Stimulated activated CD8-positive, alpha-beta memory T cell treated with anti-CD3 and anti-CD28 coated beads, Interleukin-2, amount 100 ng/mL, for 48 hours (primary cell): ENCODE measurements at regions not wholly inside any gene's neighbourhood (a gene's known extent, or its start where the extent isn't known, plus 50 kb on each side); places are given as distances from the start of the nearest gene placed in this dataset.
"Not testable (repeated sequence)": the region's sequence is repeated elsewhere in the genome, so short reads cannot be mapped to it uniquely, and the experiment has no call there.

Source experiments
- DNase-seq, 2 donors: peaks; one replicate each; pipeline ENCODE4 v3.0.0-alpha.2; 2020; ENCODE audit warnings: low read depth in 2 of 2

DNA sequence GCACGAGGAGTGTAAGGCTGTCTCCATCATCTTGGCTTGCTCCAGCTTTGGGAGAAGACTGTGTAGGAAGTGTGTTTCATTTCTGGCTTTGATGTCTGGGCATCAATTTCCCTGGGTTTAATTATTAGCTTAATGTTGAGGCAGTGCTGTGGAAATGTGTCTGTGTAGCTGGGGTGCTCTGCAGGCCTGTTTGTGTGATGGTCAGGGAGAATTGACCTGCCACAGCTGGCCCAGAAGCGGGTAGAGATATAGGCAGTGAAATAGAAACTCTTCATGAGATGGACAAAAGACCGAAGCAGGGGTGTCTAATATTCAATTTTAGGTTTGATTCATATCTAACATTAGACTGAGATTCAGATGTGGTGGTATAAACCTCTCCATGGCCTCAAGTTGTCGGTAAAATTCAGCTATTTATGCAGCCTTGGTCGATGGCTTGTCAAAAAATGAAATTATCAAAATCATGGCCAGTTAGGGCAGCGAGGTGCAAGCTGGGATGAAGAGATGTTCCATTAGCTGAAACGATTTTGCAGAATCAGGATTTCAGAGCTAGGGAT, 95.3 kb upstream of the SNX9 start:
- no peak for DNase-seq

DNA sequence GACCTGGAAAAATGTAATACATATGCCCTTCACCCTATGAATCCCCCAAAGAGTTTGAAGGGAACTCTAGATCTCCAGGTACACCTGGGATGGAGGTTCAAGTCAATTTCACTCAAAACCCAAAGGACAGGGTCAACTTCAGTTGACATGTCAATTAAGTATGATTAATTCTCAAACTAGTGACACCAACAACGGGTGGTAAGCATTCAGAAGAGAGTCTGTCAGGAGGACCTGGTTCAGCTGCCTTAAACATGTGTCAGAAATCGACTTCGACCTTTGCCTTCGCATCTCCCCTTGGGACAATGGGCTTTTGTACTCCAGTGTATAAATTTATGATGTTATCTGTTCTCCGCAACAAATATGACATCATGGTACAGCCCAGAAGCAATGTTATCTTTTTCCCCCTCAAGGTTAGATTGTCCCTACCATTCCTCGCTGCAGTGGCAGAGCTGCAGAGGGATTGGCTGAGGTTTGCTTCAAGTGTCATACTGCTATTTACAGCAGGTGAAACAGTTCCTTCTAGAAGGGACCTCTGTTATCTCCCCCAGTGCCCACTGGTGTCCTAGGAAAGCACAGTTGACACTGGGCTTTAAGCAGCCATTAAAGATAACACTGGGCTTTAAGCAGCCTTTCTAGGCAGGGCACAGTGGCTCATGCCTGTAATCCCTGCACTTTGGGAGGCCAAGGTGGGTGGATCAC, 94.7 kb upstream of the SNX9 start:
- DNase-seq = no peak

DNA sequence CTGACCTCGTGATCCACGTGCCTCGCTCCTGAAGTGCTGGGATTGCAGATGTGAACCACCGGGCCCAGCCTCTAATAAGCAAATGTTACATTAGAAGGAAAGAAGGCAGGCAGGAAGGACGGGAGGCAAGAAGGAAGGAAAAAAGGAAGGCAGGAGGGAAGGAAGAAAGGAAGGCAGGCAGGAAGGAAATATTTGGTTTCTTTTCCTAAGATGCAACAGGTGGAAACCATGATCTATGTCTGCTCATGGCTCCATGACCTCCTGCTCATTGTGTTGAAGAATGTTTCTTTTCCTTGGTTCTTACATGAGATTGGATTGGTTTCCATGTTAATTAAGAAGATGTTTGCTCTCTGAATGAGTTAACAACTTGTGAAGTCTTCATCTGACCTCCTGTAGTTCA, 91.8 kb upstream of the SNX9 start:
- DNase-seq = no peak

DNA sequence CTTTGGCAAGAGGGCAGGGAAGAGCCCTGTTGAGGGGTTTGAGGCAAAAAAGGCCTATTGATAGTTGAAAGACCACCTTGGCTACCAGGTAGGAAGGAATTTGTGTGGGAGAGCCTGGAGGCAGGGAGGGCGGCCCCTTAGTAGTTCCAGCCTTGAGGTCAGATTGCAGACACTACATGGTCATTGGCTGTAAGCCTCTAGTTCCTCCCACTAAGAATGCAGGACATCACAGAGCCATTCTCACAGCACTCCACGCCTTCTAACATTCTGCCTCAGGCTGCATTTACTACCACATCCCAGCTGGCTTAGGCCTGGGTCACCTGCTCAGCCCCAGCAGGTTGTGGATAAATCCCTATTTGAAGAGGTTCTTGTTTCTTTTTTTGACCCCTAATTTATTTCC, 91.0 kb upstream of the SNX9 start:
- DNase-seq = no peak

DNA sequence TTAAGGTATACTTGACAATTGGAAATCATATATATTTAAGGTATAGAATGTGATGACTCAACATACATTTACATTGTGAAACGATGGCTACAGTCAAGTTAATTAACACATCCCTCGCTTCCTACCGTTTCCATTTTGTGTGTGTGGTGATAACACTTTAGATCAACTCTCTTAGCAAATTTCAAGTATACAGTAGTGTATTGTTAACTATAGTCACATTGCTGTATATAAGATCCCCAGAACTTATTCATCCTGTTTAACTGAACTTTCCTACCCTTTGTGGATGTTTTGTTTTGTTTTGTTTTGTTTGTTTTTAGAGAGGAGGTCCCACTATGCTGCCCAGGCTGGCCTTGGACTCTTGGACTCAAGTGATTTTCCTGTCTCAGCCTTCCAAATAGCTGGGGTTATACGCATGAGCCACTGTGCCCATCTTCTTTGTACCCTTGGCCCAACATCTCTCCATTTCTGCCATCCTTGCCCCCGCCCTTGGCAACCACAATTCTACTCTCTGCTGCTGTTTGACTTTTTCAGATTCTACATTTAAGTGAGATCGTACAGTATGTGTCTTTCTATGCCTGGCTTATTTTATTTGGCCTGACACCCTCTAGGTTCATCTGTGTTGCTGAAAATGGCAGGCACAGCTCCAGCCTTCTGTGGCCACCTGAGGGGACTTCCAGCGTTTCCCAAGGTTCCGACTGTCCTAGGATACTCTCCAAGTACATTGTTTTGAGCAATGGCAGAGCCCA, 90.5 kb upstream of the SNX9 start:
- no peak for DNase-seq

DNA sequence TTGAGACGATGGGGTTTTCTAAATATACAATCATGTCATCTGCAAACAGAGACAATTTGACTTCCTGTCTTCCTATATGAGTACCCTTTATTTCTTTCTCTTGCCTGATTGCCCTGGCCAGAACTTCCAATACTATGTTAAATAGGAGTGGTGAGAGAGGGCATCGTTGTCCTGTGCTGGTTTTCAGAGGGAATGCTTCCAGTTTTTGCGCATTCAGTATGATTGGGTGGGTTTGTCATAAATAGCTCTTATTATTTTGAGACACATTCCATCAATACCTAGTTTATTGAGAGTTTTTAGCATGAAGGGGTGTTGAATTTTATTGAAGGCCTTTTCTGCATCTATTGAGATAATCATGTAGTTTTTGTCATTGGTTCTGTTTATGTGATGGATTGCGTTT, 86.5 kb upstream of the SNX9 start:
- not testable (repeated sequence) for DNase-seq

DNA sequence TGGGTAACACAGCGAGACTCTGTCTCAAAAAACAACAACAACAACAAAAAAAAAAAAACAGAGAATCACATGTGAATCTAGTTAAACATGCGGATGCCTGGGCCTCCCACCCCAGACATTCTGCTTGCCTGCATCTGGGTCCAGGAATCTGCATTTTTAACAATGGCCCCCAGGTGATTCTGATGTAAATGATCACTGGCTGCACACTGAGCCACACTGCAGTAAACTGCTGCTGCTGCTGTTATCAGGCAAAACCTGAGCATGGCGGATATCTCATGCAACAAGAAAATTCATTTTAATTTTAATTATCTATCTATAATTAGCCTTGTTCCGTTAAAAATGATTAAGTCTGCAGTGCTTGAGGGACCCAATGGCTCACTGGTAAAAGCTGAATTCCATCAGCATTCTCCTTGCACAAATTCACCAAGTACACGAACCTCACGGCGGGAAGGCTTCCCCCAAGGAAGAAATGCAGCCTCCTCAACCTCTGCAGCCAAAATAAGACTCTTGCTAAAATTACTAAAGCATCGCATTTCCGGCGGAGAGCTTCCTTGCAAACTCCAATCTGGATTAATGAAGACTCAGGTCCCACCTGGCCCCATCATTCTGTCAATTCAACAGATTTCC, 81.6 kb upstream of the SNX9 start:
- no peak for DNase-seq

DNA sequence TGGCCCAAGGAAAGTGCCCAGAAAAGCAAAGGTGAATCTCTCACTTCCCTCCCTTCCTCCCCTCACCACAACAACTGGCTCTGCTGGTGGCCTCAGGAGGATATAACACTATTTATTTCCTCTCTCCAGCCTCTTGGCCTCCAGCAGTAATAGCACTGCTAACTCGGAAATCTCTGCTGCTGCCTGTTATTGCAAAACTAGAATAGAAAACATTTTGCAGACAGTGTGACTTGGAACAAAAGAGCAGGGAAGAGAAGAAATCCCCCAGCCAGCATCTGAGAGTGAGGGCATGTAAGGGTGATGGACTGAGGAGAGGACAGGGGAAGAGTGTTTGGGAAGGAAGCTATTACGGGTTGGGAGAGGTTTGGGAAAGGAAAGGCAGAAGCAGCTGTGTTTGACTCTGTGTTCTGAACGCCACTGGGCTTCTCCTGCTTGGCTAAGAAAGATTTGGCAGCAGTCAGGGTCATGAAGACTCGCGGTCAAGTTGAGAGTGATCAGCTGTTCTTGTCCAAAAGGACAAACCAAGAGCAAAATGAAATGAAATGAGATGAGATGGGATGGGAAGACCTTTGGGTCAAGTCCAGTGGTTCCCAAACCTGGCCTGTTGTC, 81.0 kb upstream of the SNX9 start:
- no peak for DNase-seq

DNA sequence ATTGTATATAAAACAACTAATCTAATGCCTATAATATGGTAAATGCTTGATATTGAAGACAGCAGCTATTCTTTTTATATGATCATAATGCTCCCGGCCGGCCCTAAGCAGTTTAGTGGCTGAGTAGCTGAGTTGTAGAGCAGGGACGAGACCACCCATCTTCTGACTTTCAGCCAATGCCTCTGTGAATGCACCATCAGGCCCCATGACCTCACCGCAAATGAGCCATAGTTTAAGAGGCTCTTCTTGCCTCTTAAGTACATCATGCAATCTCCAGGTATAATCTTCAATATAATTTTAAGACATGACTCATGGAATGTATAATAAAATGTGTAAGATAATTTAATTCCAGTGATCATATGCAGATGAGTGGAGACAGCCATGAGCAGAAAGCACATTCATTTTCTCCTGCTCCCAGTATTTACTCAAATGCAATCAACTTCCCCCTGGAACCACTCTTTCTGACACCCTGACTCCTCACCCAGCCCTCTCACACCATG, 78.9 kb upstream of the SNX9 start:
- no peak for DNase-seq

DNA sequence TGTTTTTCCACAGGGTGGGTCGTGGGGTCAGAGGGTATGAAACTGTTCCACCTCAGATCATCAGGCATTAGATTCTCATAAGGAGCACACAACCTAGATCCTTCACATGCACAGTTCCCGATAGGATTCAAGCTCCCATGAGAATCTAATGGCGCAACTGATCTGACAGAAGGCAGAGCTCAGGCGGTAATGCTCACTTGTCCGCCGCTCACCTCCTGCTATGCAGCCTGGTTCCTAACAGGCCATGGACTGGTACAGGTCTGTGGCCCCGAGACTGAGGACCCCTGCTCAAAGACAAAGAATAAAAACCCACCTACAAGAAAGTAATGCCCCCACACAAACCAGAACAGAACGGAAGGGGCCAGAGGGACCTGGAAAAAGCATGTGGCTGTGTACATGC, 76.1 kb upstream of the SNX9 start:
- no peak for DNase-seq

DNA sequence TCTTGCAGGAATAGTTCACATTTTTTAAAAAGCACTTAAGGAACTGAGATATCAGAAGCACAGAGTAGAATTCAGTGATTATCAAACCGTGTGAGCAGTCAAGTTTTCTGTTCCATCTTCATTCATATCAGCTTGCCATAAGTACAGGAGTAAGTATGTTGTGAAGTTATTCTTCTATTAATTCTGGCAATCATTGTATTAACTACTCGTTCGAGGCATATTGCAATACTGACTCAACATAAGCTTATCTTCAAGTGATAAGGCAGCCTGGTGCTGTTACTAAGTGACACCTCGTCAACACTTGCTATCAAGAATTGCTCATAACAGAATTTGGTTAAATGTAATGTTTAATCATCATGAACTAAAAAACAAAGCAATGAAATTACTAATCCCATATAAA, 75.7 kb upstream of the SNX9 start:
- DNase-seq = no peak

DNA sequence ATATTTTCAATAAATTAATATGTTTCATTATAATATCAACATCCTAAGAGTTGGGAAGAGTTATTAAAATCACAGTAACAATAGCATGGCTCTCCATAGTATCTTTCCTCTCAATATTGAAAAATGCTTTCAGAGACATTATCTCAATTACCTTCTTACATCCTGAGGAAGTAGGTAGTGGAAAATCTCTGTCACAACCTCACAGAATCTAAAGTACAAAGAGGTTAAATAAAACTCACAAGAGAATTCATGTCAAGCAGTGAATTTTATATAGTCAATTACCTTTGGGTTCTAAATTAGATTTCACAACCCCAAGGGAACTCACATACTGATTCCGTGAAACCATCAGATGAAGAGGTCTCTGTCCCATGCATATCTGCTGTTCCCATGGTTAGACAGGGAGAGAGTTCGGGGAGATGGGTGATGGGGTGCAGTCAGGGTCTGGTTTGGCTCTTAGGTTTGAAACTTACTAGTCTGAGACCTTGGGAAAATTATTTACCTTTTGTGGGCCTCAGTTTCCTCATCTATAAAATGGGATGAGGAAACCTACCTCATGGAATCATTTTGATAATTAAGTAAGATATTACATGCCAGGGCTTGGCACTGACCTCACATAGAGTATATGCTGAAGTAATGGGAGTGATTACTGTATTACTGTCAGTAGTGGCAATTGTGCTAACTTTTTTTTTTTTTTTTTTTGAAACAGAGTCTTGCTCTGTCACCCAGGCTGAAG, 74.0 kb upstream of the SNX9 start:
- DNase-seq = no peak

DNA sequence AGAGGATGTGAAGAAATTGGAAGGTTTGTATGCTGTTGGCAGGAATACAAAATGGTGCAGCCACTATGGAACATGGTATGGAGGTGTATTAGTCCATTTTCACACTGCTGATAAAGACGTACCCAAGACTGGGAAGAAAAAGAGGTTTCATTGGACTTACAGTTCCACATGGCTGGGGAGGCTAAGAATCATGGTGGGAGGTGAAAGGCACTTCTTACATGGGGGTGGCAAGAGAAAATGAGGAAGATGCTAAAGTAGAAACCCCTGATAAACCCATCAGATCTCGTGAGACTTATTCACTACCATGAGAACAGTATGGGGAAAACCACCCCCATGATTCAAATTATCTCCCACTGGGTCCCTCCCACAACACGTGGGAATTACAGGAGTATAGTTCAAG, 72.1 kb upstream of the SNX9 start:
- not testable (repeated sequence) for DNase-seq

DNA sequence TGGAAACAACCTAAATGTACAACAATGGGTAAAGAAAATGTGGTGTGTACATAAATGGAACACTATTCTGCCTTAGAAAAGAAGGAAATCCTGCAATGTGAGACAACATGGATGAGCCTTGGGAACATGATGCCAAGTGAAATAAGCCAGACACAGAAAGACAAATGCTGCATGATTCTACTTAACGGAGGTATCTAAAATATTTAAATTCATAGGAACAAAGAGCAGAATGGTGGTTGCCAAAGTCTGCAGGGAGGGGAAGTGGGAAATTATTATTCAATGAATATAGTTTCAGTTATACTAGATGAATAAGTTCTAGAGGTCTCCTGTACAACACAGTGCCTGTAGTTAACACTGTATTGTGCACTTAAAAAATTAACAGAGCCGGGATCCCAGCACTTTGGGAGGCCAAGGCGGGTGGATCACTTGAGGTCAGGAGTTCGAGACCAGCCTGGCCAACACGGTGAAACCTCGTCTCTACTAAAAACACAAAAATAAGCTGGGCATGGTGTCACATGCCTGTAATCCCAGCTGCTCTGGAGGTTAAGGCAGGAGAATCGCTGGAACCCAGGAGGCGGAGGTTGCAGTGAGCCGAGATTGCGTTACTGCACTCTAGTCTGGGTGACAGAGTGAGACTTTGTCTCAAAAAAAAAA, 71.4 kb upstream of the SNX9 start:
- no peak for DNase-seq

DNA sequence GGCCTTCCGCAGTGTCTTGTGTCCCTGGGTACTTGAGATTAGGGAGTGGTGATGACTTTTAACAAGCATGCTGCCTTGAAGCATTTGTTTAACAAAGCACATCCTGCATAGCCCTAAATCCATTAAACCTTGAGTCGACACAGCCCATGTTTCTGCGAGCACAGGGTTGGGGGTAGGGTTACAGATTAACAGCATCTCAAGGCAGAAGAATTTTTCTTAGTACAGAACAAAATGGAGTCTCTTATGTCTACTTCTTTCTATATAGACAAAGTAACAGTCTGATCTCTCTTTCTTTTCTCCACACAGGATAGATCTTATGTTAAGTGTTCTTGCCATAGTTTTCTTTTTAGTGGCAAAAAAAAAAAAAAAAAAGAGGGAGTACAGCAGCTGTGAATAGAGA, 70.2 kb upstream of the SNX9 start:
- not testable (repeated sequence) for DNase-seq

DNA sequence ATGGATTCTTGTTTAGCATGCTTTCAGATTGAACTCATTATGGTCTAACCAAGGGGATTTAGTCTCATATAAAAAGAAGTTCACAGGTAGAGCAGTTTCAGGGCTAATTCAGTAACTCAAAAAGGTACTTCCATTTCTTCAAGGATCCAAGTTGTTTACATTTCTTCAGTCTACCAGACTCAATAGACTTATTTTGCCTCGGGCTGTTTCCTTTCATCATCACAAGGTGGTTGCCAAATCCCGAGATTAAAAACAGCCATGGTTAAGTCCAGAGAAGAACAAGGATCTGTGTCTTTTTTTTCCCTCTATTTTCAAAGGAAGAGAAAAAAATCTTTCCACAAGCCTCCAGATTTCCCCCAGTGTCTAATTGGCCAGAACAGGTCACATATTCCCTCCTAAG, 69.8 kb upstream of the SNX9 start:
- DNase-seq = no peak

DNA sequence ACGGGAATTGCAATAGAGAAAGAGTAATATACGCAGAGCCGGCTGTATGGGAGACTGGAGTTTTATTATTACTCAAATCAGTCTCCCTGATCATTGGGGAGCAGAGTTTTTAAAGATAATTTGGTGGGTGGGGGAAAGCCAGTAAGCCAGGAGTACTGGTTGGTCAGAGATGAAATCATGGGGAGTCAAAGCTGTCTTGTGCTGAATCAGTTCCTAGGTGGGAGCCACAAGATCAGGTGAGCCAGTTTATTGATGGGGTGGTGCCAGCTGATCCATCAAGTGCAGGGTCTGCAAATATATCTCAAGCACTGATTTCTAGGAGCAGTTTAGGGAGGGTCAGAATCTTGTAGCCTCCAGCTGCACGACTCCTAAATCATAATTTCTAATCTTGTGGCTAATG, 69.2 kb upstream of the SNX9 start:
- not testable (repeated sequence) for DNase-seq

DNA sequence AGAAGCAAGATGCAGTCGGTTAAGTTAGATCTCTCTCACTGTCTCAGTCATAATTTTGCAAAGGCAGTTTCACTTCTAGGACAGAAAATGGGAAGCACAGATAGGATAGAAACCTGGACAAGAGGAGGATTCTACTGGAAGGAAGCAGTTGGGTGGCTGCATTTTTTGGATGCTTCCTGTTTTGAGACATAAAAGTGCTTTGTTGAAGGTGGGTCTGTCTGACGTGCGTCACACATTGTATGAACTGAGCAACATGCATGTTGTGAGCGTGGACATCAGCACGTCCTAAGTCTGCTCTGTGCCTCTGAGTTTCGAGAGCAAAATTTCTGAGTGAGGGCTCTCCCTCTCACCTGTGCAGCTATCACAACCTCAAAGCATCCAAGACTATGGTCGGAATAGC, 68.7 kb upstream of the SNX9 start:
- no peak for DNase-seq

DNA sequence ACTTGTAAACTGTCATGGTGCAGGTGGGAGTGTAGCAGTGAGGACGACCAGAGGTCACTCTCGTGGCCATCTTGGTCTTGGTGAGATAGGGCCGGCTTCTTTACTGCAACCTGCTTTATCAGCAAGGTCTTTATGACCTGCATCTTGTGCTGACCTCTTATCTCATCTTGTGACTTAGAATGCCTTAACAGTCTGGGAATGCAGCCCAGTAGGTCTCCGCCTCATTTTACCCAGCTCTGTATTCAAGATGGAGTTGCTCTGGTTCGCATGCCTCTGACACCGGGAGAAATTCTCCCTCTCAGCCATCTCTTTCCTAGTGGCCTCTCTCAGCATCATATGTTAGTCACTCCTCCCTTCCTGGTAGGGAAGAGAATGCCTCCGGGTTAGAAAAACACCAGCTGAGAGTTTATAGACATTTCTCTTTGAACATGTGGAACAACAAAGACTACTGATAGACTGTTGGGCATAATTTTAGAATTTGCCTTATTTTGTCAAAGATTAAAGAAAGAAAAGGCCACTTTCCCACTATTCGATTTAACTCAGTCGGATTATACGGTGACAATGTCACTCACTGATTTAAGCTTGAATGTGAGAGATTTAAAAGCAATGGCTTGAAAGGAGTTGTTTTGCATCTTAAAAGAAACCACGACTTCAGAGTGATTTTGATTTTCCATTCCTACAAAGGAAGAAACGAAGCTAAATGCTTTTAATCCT, 67.9 kb upstream of the SNX9 start:
- DNase-seq = no peak

DNA sequence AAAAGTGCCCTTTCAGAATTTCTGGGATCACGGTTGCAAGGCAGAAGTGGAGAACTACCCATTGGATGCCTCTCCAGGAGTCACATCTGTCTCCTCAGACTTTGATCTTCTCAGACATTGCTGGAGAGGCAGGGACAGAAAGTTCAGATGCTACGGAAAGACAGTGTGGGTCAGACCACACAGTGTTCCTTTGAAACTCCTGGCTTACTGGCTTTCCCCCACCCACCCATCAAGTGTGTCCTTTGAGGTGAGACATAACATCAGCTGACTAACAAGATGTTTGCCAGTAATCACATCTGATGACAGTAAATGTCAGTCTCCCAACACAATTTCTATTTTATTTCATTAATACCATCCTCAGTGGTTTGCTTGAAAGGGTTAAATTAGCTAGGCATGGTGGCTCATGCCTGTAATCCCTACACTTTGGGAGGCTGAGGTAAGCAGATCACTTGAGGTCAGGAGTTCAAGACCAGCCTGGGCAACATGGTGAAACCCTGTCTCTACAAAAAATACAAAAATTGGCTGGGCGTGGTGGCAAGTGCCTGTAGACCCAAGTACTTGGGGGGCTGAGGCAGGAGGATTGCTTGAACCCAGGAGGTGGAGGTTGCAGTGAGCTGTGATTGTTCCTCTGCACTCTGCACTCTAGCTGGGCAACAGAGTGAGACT, 67.2 kb upstream of the SNX9 start:
- peak; percentile 42 to 51 for DNase-seq
